ENCODE measurements at regions not wholly inside any gene's neighbourhood (a gene's known extent, or its start where the extent isn't known, plus 50 kb on each side); places are given as distances from the start of the nearest gene placed in this dataset.

- Histone ChIP-seq H4K5ac (ENCODE audit: insufficient read length, low read depth, low read length) (no peak overlapping the region), H3K4ac (ENCODE audit: low read depth, low read length) (no peak overlapping the region), H2AK5ac (ENCODE audit: insufficient read length, low read length) (no peak overlapping the region), H3K4me2 (ENCODE audit: insufficient read depth, insufficient read length, low read length) (no peak overlapping the region), H3K23ac (ENCODE audit: insufficient read length, low read depth, low read length) (no peak overlapping the region), H3K18ac (ENCODE audit: insufficient read length, low read depth, low read length) (no peak overlapping the region), H4K91ac (ENCODE audit: insufficient read length, low read depth, low read length) (no peak overlapping the region), H3K27me3 (ENCODE audit: insufficient read depth, low read length) (no peaks in the 10 kb centered on the region), H2BK15ac (ENCODE audit: low read depth, low read length) (no peak overlapping the region), H3K79me1 (ENCODE audit: insufficient read depth, low read depth, low read length, poor library complexity, severe bottlenecking) (no peaks in the 10 kb centered on the region), H2BK120ac (ENCODE audit: low read depth, low read length, poor library complexity, severe bottlenecking) (no peak overlapping the region), H2AFZ (ENCODE audit: low read length) (no peak overlapping the region), H4K8ac (replicated peaks; ENCODE audit: insufficient read length, low read depth, low read length) (no peak overlapping the region), H3K9ac (ENCODE audit: extremely low read depth, insufficient read length, low read length) (no peak overlapping the region), H2BK20ac (ENCODE audit: low read depth, low read length, poor library complexity, severe bottlenecking) (no peak overlapping the region), H3K14ac (ENCODE audit: insufficient read depth, low read length) (no peak overlapping the region), H3K79me2 (ENCODE audit: insufficient read depth, low read length) (no peaks in the 10 kb centered on the region), H4K20me1 (ENCODE audit: control insufficient read depth, insufficient read depth, insufficient read length) (no peaks in the 10 kb centered on the region), H3K4me1 (ENCODE audit: insufficient read depth, low read length) (0 out of 2 replicates have a peak, but pooled peaks cover 4% of the 10 kb centered on the region), H3T11ph (ENCODE audit: low read length) (no peak overlapping the region), H3K27ac (ENCODE audit: insufficient read length, low read depth, low read length) (no peak overlapping the region), H3K9me3 (ENCODE audit: control insufficient read depth, low read depth, low read length) (no peaks in the 10 kb centered on the region), H2BK5ac (ENCODE audit: insufficient read length, low read length) (no peak overlapping the region), H2BK12ac (ENCODE audit: insufficient read length, low read depth, low read length) (no peak overlapping the region), H3K23me2 (ENCODE audit: insufficient read length, low read depth, low read length, poor library complexity, severe bottlenecking) (no peaks in the 10 kb centered on the region), H3K56ac (ENCODE audit: insufficient read length, low read depth, low read length) (no peak overlapping the region)
- no peak for TF ChIP-seq CTCF (conservative IDR thresholded peaks at IDR 0.05)
- DNase-seq: no peak
- Mint-ChIP-seq H3K9me3 (no peaks in the 10 kb centered on the region), H3K36me3 (ENCODE audit: insufficient read depth in 1 of 3, low read depth in 3 of 3) (no peaks in the 10 kb centered on the region), H3K4me1 (peaks cover 7% of the 10 kb centered on the region in 2 experiments), H3K27ac (no peak overlapping the region), H3K27me3 (ENCODE audit: low read depth) (no peaks in the 10 kb centered on the region), H3K4me3 (no peak overlapping the region)
- WGBS (ENCODE audit: extremely low coverage, insufficient read length, low lambda C conversion rate): no CpG with 5 or more reads among the region's 3 CpGs
These were observed 282.5 kb downstream of the INHBA start for GRCh38 chr7:41420421-41420820.

Data from H9 (cell line).